Fibroblast of lung (primary cell): ENCODE measurements at regions not wholly inside any gene's neighbourhood (a gene's known extent, or its start where the extent isn't known, plus 50 kb on each side); places are given as distances from the start of the nearest gene placed in this dataset.

ENCODE experiments used
- DNase-seq, 2 donors: peaks; one replicate each; pipeline versions ENCODE4 v3.0.0 to v3.0.0-alpha.2; 2010; ENCODE audit warnings: low read depth in 2 of 2
- H2AFZ ChIP-seq: 2 replicates; pipeline ENCODE4 v1.5.1; 2012; ENCODE audit warnings: low read length, control low read depth, inconsistent platforms
- H3K27ac ChIP-seq: 2 replicates; pipeline ENCODE4 v1.5.1; 2011; ENCODE audit warnings: low read length, control low read depth; ENCODE audit not compliant: insufficient read depth
- H3K27me3 ChIP-seq: 2 replicates; pipeline ENCODE4 v1.5.1; 2011; ENCODE audit warnings: mild to moderate bottlenecking, low read length; ENCODE audit not compliant: control insufficient read depth, insufficient read depth
- H3K36me3 ChIP-seq: 2 replicates; pipeline ENCODE4 v1.5.1; 2011; ENCODE audit warnings: low read length; ENCODE audit not compliant: control insufficient read depth, insufficient read depth
- H3K4me1 ChIP-seq: 2 replicates; pipeline ENCODE4 v1.5.1; 2011; ENCODE audit warnings: low read length; ENCODE audit not compliant: control insufficient read depth, insufficient read depth; ENCODE audit errors: extremely low read depth
- H3K4me2 ChIP-seq: 2 replicates; pipeline ENCODE4 v1.5.1; 2011; ENCODE audit warnings: low read length, control low read depth; ENCODE audit not compliant: insufficient read depth; ENCODE audit errors: extremely low read depth
- H3K4me3 ChIP-seq, 4 experiments: fragments of 200-600 bp in 1 of 4; sonication (generic) in 1 of 4; replicated peaks in 1 of 4; 2 replicates each; pipeline ENCODE4 v1.5.1; 2011 to 2016; ENCODE audit warnings: low read length in 4 of 4, low read depth in 3 of 4, mild to moderate bottlenecking in 3 of 4, control low read depth in 2 of 4, inconsistent platforms in 1 of 4, mixed read lengths in 1 of 4; ENCODE audit not compliant: insufficient read depth in 1 of 4; ENCODE audit errors: control extremely low read depth in 1 of 4
- H3K79me2 ChIP-seq: 2 replicates; pipeline ENCODE4 v1.5.1; 2012; ENCODE audit warnings: mild to moderate bottlenecking, low read length, inconsistent platforms; ENCODE audit not compliant: control insufficient read depth, insufficient read depth
- H3K9ac ChIP-seq: 2 replicates; pipeline ENCODE4 v1.5.1; 2011; ENCODE audit warnings: mild to moderate bottlenecking, low read length, control low read depth; ENCODE audit not compliant: insufficient read depth
- H3K9me3 ChIP-seq: 2 replicates; pipeline ENCODE4 v1.5.1; 2012; ENCODE audit warnings: low read depth, low read length; ENCODE audit not compliant: control insufficient read depth, insufficient read depth
- H4K20me1 ChIP-seq: 2 replicates; pipeline ENCODE4 v1.5.1; 2011; ENCODE audit warnings: low read length; ENCODE audit not compliant: control insufficient read depth, insufficient read depth; ENCODE audit errors: extremely low read depth
- CTCF ChIP-seq, 2 donors: IDR thresholded peaks in 1 of 2; conservative IDR thresholded peaks in 1 of 2; 1 replicate in 1 of 2; 2 replicates in 1 of 2; pipeline ENCODE4 v1.5.1; 2011 to 2012; ENCODE audit warnings: low read length in 2 of 2, control low read depth in 1 of 2, inconsistent platforms in 1 of 2, low read depth in 1 of 2, mild to moderate bottlenecking in 1 of 2
- EZH2 ChIP-seq: IDR thresholded peaks from 2 replicates; pipeline ENCODE4 v1.5.1; 2012; ENCODE audit warnings: low read length, control low read depth, mild to moderate bottlenecking; ENCODE audit errors: missing control alignments

GRCh38 chr12:45580356-45580969 lies 149.0 kb upstream of the ARID2 start:
- Histone ChIP-seq H3K9ac (no peak overlapping the region), H3K4me1 (no peaks in the 10 kb centered on the region), H3K4me3 (no peak overlapping the region), H3K27me3 (no peaks in the 10 kb centered on the region), H3K4me2 (no peak overlapping the region), H3K9me3 (no peaks in the 10 kb centered on the region), H3K79me2 (no peaks in the 10 kb centered on the region), H3K36me3 (no peaks in the 10 kb centered on the region), H4K20me1 (no peaks in the 10 kb centered on the region), H2AFZ (no peak overlapping the region), H3K27ac (no peak overlapping the region)
- TF ChIP-seq CTCF (conservative IDR thresholded peaks at IDR 0.05 in 1 of 2, IDR thresholded peaks at IDR 0.05 in 1 of 2; ENCODE audit: low read depth in 1 of 2, low read length in 2 of 2), result no peak
- TF ChIP-seq EZH2, result no peak
- DNase-seq, result no peak

GRCh38 chr12:45581112-45581511 lies 148.4 kb upstream of the ARID2 start:
- no peak overlapping the region for H3K9ac ChIP-seq
- no peak for TF ChIP-seq EZH2
- TF ChIP-seq CTCF (conservative IDR thresholded peaks at IDR 0.05 in 1 of 2, IDR thresholded peaks at IDR 0.05 in 1 of 2; ENCODE audit: low read depth in 1 of 2, low read length in 2 of 2), result no peak

GRCh38 chr12:45582536-45582935 lies 147.0 kb upstream of the ARID2 start:
- no peaks in the 10 kb centered on the region for H3K27me3 ChIP-seq
- H3K4me2 ChIP-seq, result no peak overlapping the region
- H3K4me1 ChIP-seq, result no peaks in the 10 kb centered on the region
- no peaks in the 10 kb centered on the region for H3K36me3 ChIP-seq
- no peak for DNase-seq
- H3K9ac ChIP-seq, result no peak overlapping the region
- H2AFZ ChIP-seq, result no peak overlapping the region
- TF ChIP-seq EZH2, result no peak
- TF ChIP-seq CTCF (conservative IDR thresholded peaks at IDR 0.05 in 1 of 2, IDR thresholded peaks at IDR 0.05 in 1 of 2; ENCODE audit: low read depth in 1 of 2, low read length in 2 of 2), result no peak
- H3K27ac ChIP-seq, result no peak overlapping the region
- no peaks in the 10 kb centered on the region for H3K9me3 ChIP-seq
- no peaks in the 10 kb centered on the region for H4K20me1 ChIP-seq
- no peaks in the 10 kb centered on the region for H3K79me2 ChIP-seq
- H3K4me3 ChIP-seq, result no peak overlapping the region

More at GRCh38 chr12:45581112-45581511, 148.4 kb upstream of the ARID2 start:
- no peak overlapping the region for H2AFZ ChIP-seq
- no peaks in the 10 kb centered on the region for H3K79me2 ChIP-seq
- no peak overlapping the region for H3K4me3 ChIP-seq
- H3K9me3 ChIP-seq, result no peaks in the 10 kb centered on the region
- H3K27ac ChIP-seq, result no peak overlapping the region
- no peak for DNase-seq
- no peaks in the 10 kb centered on the region for H3K36me3 ChIP-seq
- no peaks in the 10 kb centered on the region for H3K4me1 ChIP-seq
- H3K27me3 ChIP-seq, result no peaks in the 10 kb centered on the region
- H3K4me2 ChIP-seq, result no peak overlapping the region
- H4K20me1 ChIP-seq, result no peaks in the 10 kb centered on the region
